ENCODE measurements at regions not wholly inside any gene's neighbourhood (a gene's known extent, or its start where the extent isn't known, plus 50 kb on each side); places are given as distances from the start of the nearest gene placed in this dataset.

DNA sequence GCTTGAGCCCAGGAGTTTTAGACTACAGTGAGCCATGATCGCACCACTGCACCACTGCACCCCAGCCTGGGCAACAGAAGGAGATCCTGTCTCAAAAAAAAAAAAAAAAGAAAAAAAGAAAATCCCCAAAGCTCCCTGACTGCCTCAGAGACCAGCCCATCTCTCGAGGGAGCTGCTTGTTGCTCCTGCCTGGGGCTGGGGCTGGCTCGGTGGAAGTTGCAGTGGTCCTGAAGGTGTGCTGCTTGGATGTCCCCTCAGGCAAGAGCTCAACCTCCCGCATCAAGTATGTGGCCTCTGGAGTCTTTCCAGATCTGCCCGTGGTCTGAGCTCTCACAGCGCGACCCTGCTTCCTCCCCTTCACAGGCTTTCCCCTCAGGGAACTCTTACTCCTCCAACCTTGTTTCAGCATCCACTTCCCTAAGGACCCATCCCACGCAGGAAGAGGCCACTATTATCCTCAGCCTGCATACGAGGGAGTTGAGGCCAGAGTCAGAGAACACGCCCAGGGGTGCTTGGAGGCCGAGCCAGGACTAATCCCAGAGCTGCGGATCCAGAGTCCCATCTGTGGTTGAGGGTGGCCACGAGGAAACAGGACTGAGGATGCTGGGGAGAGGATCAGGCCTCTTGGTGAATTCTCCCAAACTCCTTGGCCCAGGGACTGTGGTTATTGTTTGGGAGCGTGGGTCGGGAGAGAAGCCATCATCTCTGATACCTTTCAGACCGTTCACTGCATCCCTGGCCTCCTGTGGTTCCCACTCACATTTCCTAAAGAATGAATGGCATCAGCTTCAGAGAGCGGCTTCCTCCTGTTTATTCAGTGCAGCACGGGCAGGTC lies 624.6 kb downstream of the AACS start:
- CTCF ChIA-PET: no interaction called here
- H3K4me2 ChIP-seq (ENCODE audit: insufficient read depth, low read length): no peak overlapping the region
- no peaks in the 10 kb centered on the region for H3K36me3 ChIP-seq (ENCODE audit: control insufficient read depth in 2 of 2, extremely low read depth in 1 of 2, insufficient read depth in 2 of 2, low read length in 2 of 2)
- no peaks in the 10 kb centered on the region for H4K20me1 ChIP-seq (replicated peaks; ENCODE audit: control insufficient read depth, extremely low read depth, insufficient read depth, low read length)
- H3K9me3 ChIP-seq (replicated peaks; ENCODE audit: control insufficient read depth, insufficient read depth, low read length): peaks cover 11% of the 10 kb centered on the region
- dilution Hi-C loops (cut with MboI; ENCODE audit: extremely low pct_ligation_motif_present, low sequenced_read_pairs) (no loop called here), intact Hi-C loops (cut with micrococcal nuclease) (no loop called here)
- no peak overlapping the region for H3K9ac ChIP-seq (replicated peaks; ENCODE audit: extremely low read depth, insufficient read depth, low read length)
- no peaks in the 10 kb centered on the region for H3K4me1 ChIP-seq (ENCODE audit: control insufficient read depth, extremely low read depth, insufficient read depth, low read length)
- H3K4me3 ChIP-seq (replicated peaks in 1 of 3; ENCODE audit: insufficient read depth in 1 of 3, low read depth in 1 of 3, low read length in 3 of 3): no peak overlapping the region
- TF ChIP-seq JUN (IDR thresholded peaks at IDR 0.05; ENCODE audit: borderline replicate concordance, insufficient read depth, insufficient read length, low read depth): no peak
- no peak for TF ChIP-seq EZH2 (IDR thresholded peaks at IDR 0.05; ENCODE audit: borderline replicate concordance, low read depth, low read length, severe bottlenecking)
- no peaks in the 10 kb centered on the region for H3K79me2 ChIP-seq (ENCODE audit: control insufficient read depth, insufficient read depth, low read length)
- POLR2A ChIA-PET: no interaction called here
- no peak overlapping the region for H3K27ac ChIP-seq (ENCODE audit: insufficient read depth, low read depth, low read length)
- no peak for FAIRE-seq
- no peaks in the 10 kb centered on the region for H3K27me3 ChIP-seq (ENCODE audit: control insufficient read depth in 2 of 2, insufficient read depth in 2 of 2, low read length in 2 of 2)
- BruUV-seq (replicated peaks): no TSS peak
- no peak for DNase-seq (ENCODE audit: low read depth, low spot score)
- no peak overlapping the region for H2AFZ ChIP-seq (ENCODE audit: low read depth, low read length)
- no peaks in the 10 kb centered on the region for H3K9me1 ChIP-seq (replicated peaks; ENCODE audit: control insufficient read depth, extremely low read depth, insufficient read depth, low read length)

DNA sequence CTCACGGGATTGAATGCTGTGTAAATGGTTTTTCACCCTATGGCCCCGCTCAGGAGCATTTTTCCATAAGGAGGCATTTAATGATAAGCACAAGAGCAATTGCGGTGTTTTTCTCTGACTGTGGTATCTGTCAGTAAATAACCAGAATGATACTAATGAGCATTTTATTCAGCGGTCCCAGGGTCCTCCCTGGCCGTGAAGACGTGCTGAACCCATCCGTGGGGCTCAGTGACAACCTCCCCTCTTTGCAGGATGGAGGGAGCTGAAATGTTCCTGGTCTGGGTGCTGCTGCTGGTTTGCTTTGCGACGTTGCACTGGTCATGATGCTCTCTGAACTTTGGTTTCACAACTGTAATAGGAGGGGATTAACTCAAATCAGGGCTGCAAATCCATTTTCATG lies 625.6 kb downstream of the AACS start:
- H3K4me1 ChIP-seq (ENCODE audit: control insufficient read depth, extremely low read depth, insufficient read depth, low read length): no peaks in the 10 kb centered on the region
- H3K4me3 ChIP-seq (replicated peaks in 1 of 3; ENCODE audit: insufficient read depth in 1 of 3, low read depth in 1 of 3, low read length in 3 of 3): no peak overlapping the region
- no peak overlapping the region for H3K27ac ChIP-seq (ENCODE audit: insufficient read depth, low read depth, low read length)
- H2AFZ ChIP-seq (ENCODE audit: low read depth, low read length): no peak overlapping the region
- no peaks in the 10 kb centered on the region for H3K36me3 ChIP-seq (ENCODE audit: control insufficient read depth in 2 of 2, extremely low read depth in 1 of 2, insufficient read depth in 2 of 2, low read length in 2 of 2)
- intact Hi-C loops (cut with micrococcal nuclease): no loop called here
- H3K9me1 ChIP-seq (replicated peaks; ENCODE audit: control insufficient read depth, extremely low read depth, insufficient read depth, low read length): no peaks in the 10 kb centered on the region
- no peaks in the 10 kb centered on the region for H4K20me1 ChIP-seq (replicated peaks; ENCODE audit: control insufficient read depth, extremely low read depth, insufficient read depth, low read length)
- POLR2A ChIA-PET: no interaction called here
- peaks cover 10% of the 10 kb centered on the region for H3K9me3 ChIP-seq (replicated peaks; ENCODE audit: control insufficient read depth, insufficient read depth, low read length)
- DNase-seq (ENCODE audit: low read depth, low spot score) (no peak), FAIRE-seq (no peak)
- no TSS peak for BruUV-seq (replicated peaks)
- no peaks in the 10 kb centered on the region for H3K79me2 ChIP-seq (ENCODE audit: control insufficient read depth, insufficient read depth, low read length)
- H3K27me3 ChIP-seq (ENCODE audit: control insufficient read depth in 2 of 2, insufficient read depth in 2 of 2, low read length in 2 of 2): no peaks in the 10 kb centered on the region
- CTCF ChIA-PET: no interaction called here
- H3K4me2 ChIP-seq (ENCODE audit: insufficient read depth, low read length): no peak overlapping the region
- H3K9ac ChIP-seq (replicated peaks; ENCODE audit: extremely low read depth, insufficient read depth, low read length): no peak overlapping the region
- TF ChIP-seq, protein P1, sequence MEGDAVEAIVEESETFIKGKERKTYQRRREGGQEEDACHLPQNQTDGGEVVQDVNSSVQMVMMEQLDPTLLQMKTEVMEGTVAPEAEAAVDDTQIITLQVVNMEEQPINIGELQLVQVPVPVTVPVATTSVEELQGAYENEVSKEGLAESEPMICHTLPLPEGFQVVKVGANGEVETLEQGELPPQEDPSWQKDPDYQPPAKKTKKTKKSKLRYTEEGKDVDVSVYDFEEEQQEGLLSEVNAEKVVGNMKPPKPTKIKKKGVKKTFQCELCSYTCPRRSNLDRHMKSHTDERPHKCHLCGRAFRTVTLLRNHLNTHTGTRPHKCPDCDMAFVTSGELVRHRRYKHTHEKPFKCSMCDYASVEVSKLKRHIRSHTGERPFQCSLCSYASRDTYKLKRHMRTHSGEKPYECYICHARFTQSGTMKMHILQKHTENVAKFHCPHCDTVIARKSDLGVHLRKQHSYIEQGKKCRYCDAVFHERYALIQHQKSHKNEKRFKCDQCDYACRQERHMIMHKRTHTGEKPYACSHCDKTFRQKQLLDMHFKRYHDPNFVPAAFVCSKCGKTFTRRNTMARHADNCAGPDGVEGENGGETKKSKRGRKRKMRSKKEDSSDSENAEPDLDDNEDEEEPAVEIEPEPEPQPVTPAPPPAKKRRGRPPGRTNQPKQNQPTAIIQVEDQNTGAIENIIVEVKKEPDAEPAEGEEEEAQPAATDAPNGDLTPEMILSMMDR (IDR thresholded peaks at IDR 0.05; ENCODE audit: extremely low read depth in 1 of 2, insufficient read depth in 1 of 2, low read depth in 1 of 2, low read length in 2 of 2): no peak
- TF ChIP-seq POLR2A (IDR thresholded peaks at IDR 0.05; ENCODE audit: low read depth, low read length): no peak
- TF ChIP-seq EZH2 (IDR thresholded peaks at IDR 0.05; ENCODE audit: borderline replicate concordance, low read depth, low read length, severe bottlenecking): no peak
- TF ChIP-seq, protein P2, sequence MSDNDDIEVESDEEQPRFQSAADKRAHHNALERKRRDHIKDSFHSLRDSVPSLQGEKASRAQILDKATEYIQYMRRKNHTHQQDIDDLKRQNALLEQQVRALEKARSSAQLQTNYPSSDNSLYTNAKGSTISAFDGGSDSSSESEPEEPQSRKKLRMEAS (IDR thresholded peaks at IDR 0.05; ENCODE audit: insufficient read depth, insufficient read length): no peak
- no peak for TF ChIP-seq POLR2AphosphoS5 (IDR thresholded peaks at IDR 0.05; ENCODE audit: insufficient read depth, low read depth, low read length)
- TF ChIP-seq GATA2 (IDR thresholded peaks at IDR 0.05; ENCODE audit: insufficient read depth, insufficient read length, low read depth, low read length): no peak
- no peak for TF ChIP-seq MYC (IDR thresholded peaks at IDR 0.05; ENCODE audit: low read depth, low read length)
- no peak for TF ChIP-seq JUN (IDR thresholded peaks at IDR 0.05; ENCODE audit: borderline replicate concordance, insufficient read depth, insufficient read length, low read depth)
- TF ChIP-seq FOS (IDR thresholded peaks at IDR 0.05; ENCODE audit: borderline replicate concordance, insufficient read depth, low read length): no peak
- dilution Hi-C loops (cut with MboI; ENCODE audit: extremely low pct_ligation_motif_present, low sequenced_read_pairs): no loop called here

Measured in endothelial cell of umbilical vein (primary cell).